ENCODE measurements at regions not wholly inside any gene's neighbourhood (a gene's known extent, or its start where the extent isn't known, plus 50 kb on each side); places are given as distances from the start of the nearest gene placed in this dataset.

GRCh38 chr2:176959614-176960013 lies 253.0 kb upstream of the HNRNPA3 start:
- TF ChIP-seq CTCF (IDR thresholded peaks at IDR 0.05; ENCODE audit: insufficient read depth, low read length, poor library complexity, severe bottlenecking), result no peak
- Histone ChIP-seq H3K27me3 (ENCODE audit: control insufficient read depth, insufficient read depth, low read length) (no peaks in the 10 kb centered on the region), H3K36me3 (ENCODE audit: control insufficient read depth, insufficient read depth, low read length) (no peaks in the 10 kb centered on the region), H3K4me3 (ENCODE audit: low read depth, low read length) (no peak overlapping the region)
- no peak for DNase-seq (ENCODE audit: low read depth)

GRCh38 chr2:176960061-176960460 lies 252.5 kb upstream of the HNRNPA3 start:
- no peak for TF ChIP-seq CTCF (IDR thresholded peaks at IDR 0.05; ENCODE audit: insufficient read depth, low read length, poor library complexity, severe bottlenecking)
- no peaks in the 10 kb centered on the region for H3K36me3 ChIP-seq (ENCODE audit: control insufficient read depth, insufficient read depth, low read length)

GRCh38 chr2:176960736-176961520 lies 251.7 kb upstream of the HNRNPA3 start:
- H3K36me3 ChIP-seq (ENCODE audit: control insufficient read depth, insufficient read depth, low read length), result no peaks in the 10 kb centered on the region
- H3K27me3 ChIP-seq (ENCODE audit: control insufficient read depth, insufficient read depth, low read length), result no peaks in the 10 kb centered on the region
- TF ChIP-seq CTCF (IDR thresholded peaks at IDR 0.05; ENCODE audit: insufficient read depth, low read length, poor library complexity, severe bottlenecking), result no peak
- no peak for DNase-seq (ENCODE audit: low read depth)
- H3K4me3 ChIP-seq (ENCODE audit: low read depth, low read length), result no peak overlapping the region

More at GRCh38 chr2:176960061-176960460, 252.5 kb upstream of the HNRNPA3 start:
- no peaks in the 10 kb centered on the region for H3K27me3 ChIP-seq (ENCODE audit: control insufficient read depth, insufficient read depth, low read length)
- H3K4me3 ChIP-seq (ENCODE audit: low read depth, low read length), result no peak overlapping the region
- DNase-seq (ENCODE audit: low read depth), result no peak

GRCh38 chr2:176961775-176962619 lies 250.6 kb upstream of the HNRNPA3 start:
- DNase-seq (ENCODE audit: low read depth), result no peak
- Histone ChIP-seq H3K27me3 (ENCODE audit: control insufficient read depth, insufficient read depth, low read length) (no peaks in the 10 kb centered on the region), H3K4me3 (ENCODE audit: low read depth, low read length) (no peak overlapping the region), H3K36me3 (ENCODE audit: control insufficient read depth, insufficient read depth, low read length) (no peaks in the 10 kb centered on the region)
- no peak for TF ChIP-seq CTCF (IDR thresholded peaks at IDR 0.05; ENCODE audit: insufficient read depth, low read length, poor library complexity, severe bottlenecking)

- Histone ChIP-seq H3K36me3 (ENCODE audit: control insufficient read depth, insufficient read depth, low read length) (no peaks in the 10 kb centered on the region), H3K27me3 (ENCODE audit: control insufficient read depth, insufficient read depth, low read length) (no peaks in the 10 kb centered on the region), H3K4me3 (ENCODE audit: low read depth, low read length) (no peak overlapping the region)
- no peak for TF ChIP-seq CTCF (IDR thresholded peaks at IDR 0.05; ENCODE audit: insufficient read depth, low read length, poor library complexity, severe bottlenecking)
- no peak for DNase-seq (ENCODE audit: low read depth)
These were observed 248.9 kb upstream of the HNRNPA3 start for GRCh38 chr2:176963568-176964287.
